ENCODE measurements at regions not wholly inside any gene's neighbourhood (a gene's known extent, or its start where the extent isn't known, plus 50 kb on each side); places are given as distances from the start of the nearest gene placed in this dataset.

GRCh38 chr4:124396333-124396732 lies 316.2 kb downstream of the ANKRD50 start:
- no peaks in the 10 kb centered on the region for H3K4me1 Mint-ChIP-seq (ENCODE audit: low read depth)
- no peak for DNase-seq
- H3K36me3 Mint-ChIP-seq (ENCODE audit: low read depth): no peaks in the 10 kb centered on the region
- H3K27ac Mint-ChIP-seq: no peak overlapping the region
- no peaks in the 10 kb centered on the region for H3K27me3 Mint-ChIP-seq
- peaks cover 4% of the 10 kb centered on the region for H3K9me3 Mint-ChIP-seq
- no peak overlapping the region for H3K4me3 Mint-ChIP-seq

GRCh38 chr4:124401606-124402005 lies 310.9 kb downstream of the ANKRD50 start:
- no peaks in the 10 kb centered on the region for H3K36me3 Mint-ChIP-seq (ENCODE audit: low read depth)
- no peaks in the 10 kb centered on the region for H3K27me3 Mint-ChIP-seq
- H3K4me3 Mint-ChIP-seq: no peak overlapping the region
- DNase-seq: no peak
- no peaks in the 10 kb centered on the region for H3K9me3 Mint-ChIP-seq
- no peaks in the 10 kb centered on the region for H3K4me1 Mint-ChIP-seq (ENCODE audit: low read depth)
- H3K27ac Mint-ChIP-seq: no peak overlapping the region

GRCh38 chr4:124409044-124409443 lies 303.5 kb downstream of the ANKRD50 start:
- peaks cover 2% of the 10 kb centered on the region for H3K9me3 Mint-ChIP-seq
- no peak overlapping the region for H3K27ac Mint-ChIP-seq
- no peaks in the 10 kb centered on the region for H3K27me3 Mint-ChIP-seq
- H3K4me3 Mint-ChIP-seq: no peak overlapping the region
- DNase-seq: no peak
- H3K36me3 Mint-ChIP-seq (ENCODE audit: low read depth): no peaks in the 10 kb centered on the region
- H3K4me1 Mint-ChIP-seq (ENCODE audit: low read depth): no peaks in the 10 kb centered on the region

- Mint-ChIP-seq H3K4me1 (ENCODE audit: low read depth) (no peaks in the 10 kb centered on the region), H3K9me3 (no peaks in the 10 kb centered on the region), H3K27me3 (no peaks in the 10 kb centered on the region), H3K4me3 (no peak overlapping the region), H3K27ac (no peak overlapping the region), H3K36me3 (ENCODE audit: low read depth) (no peaks in the 10 kb centered on the region)
- DNase-seq: no peak
Observed at GRCh38 chr4:124414276-124415040, 298.1 kb downstream of the ANKRD50 start.

- no peaks in the 10 kb centered on the region for H3K4me1 Mint-ChIP-seq (ENCODE audit: low read depth)
- no peaks in the 10 kb centered on the region for H3K36me3 Mint-ChIP-seq (ENCODE audit: low read depth)
- H3K9me3 Mint-ChIP-seq: no peaks in the 10 kb centered on the region
- H3K27me3 Mint-ChIP-seq: no peaks in the 10 kb centered on the region
- no peak overlapping the region for H3K4me3 Mint-ChIP-seq
- DNase-seq: no peak
- H3K27ac Mint-ChIP-seq: no peak overlapping the region
Observed at GRCh38 chr4:124415146-124415545, 297.4 kb downstream of the ANKRD50 start.

GRCh38 chr4:124417371-124417770 lies 295.2 kb downstream of the ANKRD50 start:
- H3K27me3 Mint-ChIP-seq: no peaks in the 10 kb centered on the region
- no peak for DNase-seq
- H3K27ac Mint-ChIP-seq: no peak overlapping the region
- H3K36me3 Mint-ChIP-seq (ENCODE audit: low read depth): no peaks in the 10 kb centered on the region
- no peaks in the 10 kb centered on the region for H3K4me1 Mint-ChIP-seq (ENCODE audit: low read depth)
- H3K4me3 Mint-ChIP-seq: no peak overlapping the region
- H3K9me3 Mint-ChIP-seq: no peaks in the 10 kb centered on the region

- Mint-ChIP-seq H3K27ac (no peak overlapping the region), H3K27me3 (no peaks in the 10 kb centered on the region), H3K4me3 (no peak overlapping the region), H3K36me3 (ENCODE audit: low read depth) (no peaks in the 10 kb centered on the region), H3K4me1 (ENCODE audit: low read depth) (no peaks in the 10 kb centered on the region), H3K9me3 (no peaks in the 10 kb centered on the region)
- DNase-seq: no peak
Observed at GRCh38 chr4:124420166-124420695, 292.3 kb downstream of the ANKRD50 start.

GRCh38 chr4:124423160-124423559 lies 289.4 kb downstream of the ANKRD50 start:
- Mint-ChIP-seq H3K27ac (no peak overlapping the region), H3K4me1 (ENCODE audit: low read depth) (no peaks in the 10 kb centered on the region), H3K9me3 (no peaks in the 10 kb centered on the region), H3K4me3 (no peak overlapping the region), H3K27me3 (no peaks in the 10 kb centered on the region), H3K36me3 (ENCODE audit: low read depth) (no peaks in the 10 kb centered on the region)
- DNase-seq: no peak

- H3K4me1 Mint-ChIP-seq (ENCODE audit: low read depth): no peaks in the 10 kb centered on the region
- H3K27me3 Mint-ChIP-seq: peaks cover 3% of the 10 kb centered on the region
- H3K4me3 Mint-ChIP-seq: no peak overlapping the region
Observed at GRCh38 chr4:124426279-124426678, 286.3 kb downstream of the ANKRD50 start.

GRCh38 chr4:124427095-124427767 lies 285.3 kb downstream of the ANKRD50 start:
- Mint-ChIP-seq H3K27me3 (peaks cover 3% of the 10 kb centered on the region), H3K4me1 (ENCODE audit: low read depth) (no peaks in the 10 kb centered on the region), H3K9me3 (no peaks in the 10 kb centered on the region), H3K4me3 (no peak overlapping the region), H3K36me3 (ENCODE audit: low read depth) (no peaks in the 10 kb centered on the region), H3K27ac (no peak overlapping the region)
- no peak for DNase-seq

More at GRCh38 chr4:124426279-124426678, 286.3 kb downstream of the ANKRD50 start:
- no peak overlapping the region for H3K27ac Mint-ChIP-seq
- no peaks in the 10 kb centered on the region for H3K9me3 Mint-ChIP-seq
- DNase-seq: no peak
- no peaks in the 10 kb centered on the region for H3K36me3 Mint-ChIP-seq (ENCODE audit: low read depth)

- no peaks in the 10 kb centered on the region for H3K4me1 Mint-ChIP-seq (ENCODE audit: low read depth)
- no peak overlapping the region for H3K27ac Mint-ChIP-seq
- H3K36me3 Mint-ChIP-seq (ENCODE audit: low read depth): no peaks in the 10 kb centered on the region
- H3K9me3 Mint-ChIP-seq: no peaks in the 10 kb centered on the region
- H3K27me3 Mint-ChIP-seq: peaks cover 3% of the 10 kb centered on the region
- DNase-seq: no peak
- no peak overlapping the region for H3K4me3 Mint-ChIP-seq
Observed at GRCh38 chr4:124428648-124429047, 283.9 kb downstream of the ANKRD50 start.

- Mint-ChIP-seq H3K27ac (no peak overlapping the region), H3K36me3 (ENCODE audit: low read depth) (no peaks in the 10 kb centered on the region), H3K4me1 (ENCODE audit: low read depth) (no peaks in the 10 kb centered on the region), H3K9me3 (no peaks in the 10 kb centered on the region), H3K4me3 (no peak overlapping the region), H3K27me3 (peaks cover 3% of the 10 kb centered on the region)
- no peak for DNase-seq
Observed at GRCh38 chr4:124429746-124430250, 282.7 kb downstream of the ANKRD50 start.

- no peak overlapping the region for H3K4me3 Mint-ChIP-seq
- no peak overlapping the region for H3K27ac Mint-ChIP-seq
- no peak for DNase-seq
- H3K4me1 Mint-ChIP-seq (ENCODE audit: low read depth): no peaks in the 10 kb centered on the region
- no peaks in the 10 kb centered on the region for H3K36me3 Mint-ChIP-seq (ENCODE audit: low read depth)
- peaks cover 3% of the 10 kb centered on the region for H3K27me3 Mint-ChIP-seq
- no peaks in the 10 kb centered on the region for H3K9me3 Mint-ChIP-seq
Observed at GRCh38 chr4:124431653-124432192, 280.8 kb downstream of the ANKRD50 start.

GRCh38 chr4:124432500-124432899 lies 280.0 kb downstream of the ANKRD50 start:
- Mint-ChIP-seq H3K4me3 (no peak overlapping the region), H3K27me3 (peaks cover 3% of the 10 kb centered on the region), H3K4me1 (ENCODE audit: low read depth) (no peaks in the 10 kb centered on the region), H3K9me3 (no peaks in the 10 kb centered on the region), H3K36me3 (ENCODE audit: low read depth) (no peaks in the 10 kb centered on the region), H3K27ac (no peak overlapping the region)
- no peak for DNase-seq

- no peaks in the 10 kb centered on the region for H3K36me3 Mint-ChIP-seq (ENCODE audit: low read depth)
- peaks cover 3% of the 10 kb centered on the region for H3K27me3 Mint-ChIP-seq
- no peaks in the 10 kb centered on the region for H3K4me1 Mint-ChIP-seq (ENCODE audit: low read depth)
- DNase-seq: no peak
- no peak overlapping the region for H3K4me3 Mint-ChIP-seq
- peaks cover 2% of the 10 kb centered on the region for H3K9me3 Mint-ChIP-seq
- H3K27ac Mint-ChIP-seq: no peak overlapping the region
Observed at GRCh38 chr4:124433044-124433443, 279.5 kb downstream of the ANKRD50 start.

All from activated T-cell treated with anti-CD3 and anti-CD28 coated beads, Interleukin-2, amount 50 U/mL, for 24 hours (primary cell).